ENCODE measurements at regions not wholly inside any gene's neighbourhood (a gene's known extent, or its start where the extent isn't known, plus 50 kb on each side); places are given as distances from the start of the nearest gene placed in this dataset.

GRCh38 chr15:101540480-101541239, 51.2 kb upstream of the PCSK6 start:
- TF ChIP-seq CTCF (conservative IDR thresholded peaks at IDR 0.05; ENCODE audit: low read depth, low read length), result peak; percentile 20; the same call in 1 of the 2 replicates
- no peak for TF ChIP-seq EZH2 (IDR thresholded peaks at IDR 0.05; ENCODE audit: low read length, unreplicated experiment)
